ENCODE measurements at regions not wholly inside any gene's neighbourhood (a gene's known extent, or its start where the extent isn't known, plus 50 kb on each side); places are given as distances from the start of the nearest gene placed in this dataset.

DNA sequence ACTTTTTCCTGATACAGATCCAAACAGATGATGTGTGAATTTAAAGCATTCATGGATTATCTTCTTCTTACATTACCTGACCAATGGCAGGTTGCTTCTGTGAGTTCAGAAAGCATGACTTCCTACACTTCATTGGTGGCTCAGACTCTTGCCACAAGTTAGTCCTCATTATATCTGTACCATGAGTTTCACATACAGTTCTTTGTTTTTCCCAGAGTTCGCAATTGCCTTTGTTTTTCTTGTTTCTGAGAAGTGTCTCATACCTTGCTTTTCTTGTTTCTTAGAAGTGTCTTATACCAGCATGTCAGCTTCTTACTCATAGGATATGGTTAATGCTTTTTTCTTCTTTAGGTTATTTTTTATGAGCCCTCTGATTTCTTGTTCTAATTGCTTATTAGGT, 133.8 kb upstream of the TLE3 start:
- TF ChIP-seq, protein P1, sequence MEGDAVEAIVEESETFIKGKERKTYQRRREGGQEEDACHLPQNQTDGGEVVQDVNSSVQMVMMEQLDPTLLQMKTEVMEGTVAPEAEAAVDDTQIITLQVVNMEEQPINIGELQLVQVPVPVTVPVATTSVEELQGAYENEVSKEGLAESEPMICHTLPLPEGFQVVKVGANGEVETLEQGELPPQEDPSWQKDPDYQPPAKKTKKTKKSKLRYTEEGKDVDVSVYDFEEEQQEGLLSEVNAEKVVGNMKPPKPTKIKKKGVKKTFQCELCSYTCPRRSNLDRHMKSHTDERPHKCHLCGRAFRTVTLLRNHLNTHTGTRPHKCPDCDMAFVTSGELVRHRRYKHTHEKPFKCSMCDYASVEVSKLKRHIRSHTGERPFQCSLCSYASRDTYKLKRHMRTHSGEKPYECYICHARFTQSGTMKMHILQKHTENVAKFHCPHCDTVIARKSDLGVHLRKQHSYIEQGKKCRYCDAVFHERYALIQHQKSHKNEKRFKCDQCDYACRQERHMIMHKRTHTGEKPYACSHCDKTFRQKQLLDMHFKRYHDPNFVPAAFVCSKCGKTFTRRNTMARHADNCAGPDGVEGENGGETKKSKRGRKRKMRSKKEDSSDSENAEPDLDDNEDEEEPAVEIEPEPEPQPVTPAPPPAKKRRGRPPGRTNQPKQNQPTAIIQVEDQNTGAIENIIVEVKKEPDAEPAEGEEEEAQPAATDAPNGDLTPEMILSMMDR (IDR thresholded peaks at IDR 0.05): no peak
- no peak for TF ChIP-seq POLR2AphosphoS5 (IDR thresholded peaks at IDR 0.05)

Measured in prostate gland (tissue), 2 donors.